HepG2 (cell line): ENCODE measurements at regions not wholly inside any gene's neighbourhood (a gene's known extent, or its start where the extent isn't known, plus 50 kb on each side); places are given as distances from the start of the nearest gene placed in this dataset.

ENCODE experiments used
- ATAC-seq: fragments of 200-7000 bp; cut with Tn5 transposase; 3 replicates; pipeline ENCODE4 v1.9.1; 2020; ENCODE audit warnings: mild to moderate bottlenecking, moderate library complexity
- BruUV-seq: library from RNA; stranded (reverse); fragments of 400-500 nt; replicated peaks from 2 replicates; lab custom pipeline; 2021; lab: Mats Ljungman, UMichigan
- CTCF ChIA-PET: fragments of 300-600 bp; formaldehyde crosslinking; extraction: SDS; loops from one replicate; lab custom pipeline; 2021; ENCODE audit warnings: low total read pairs, inconsistent platforms, low intra/inter-chr PET ratio; lab: Yijun Ruan, JAX
- POLR2A ChIA-PET: fragments of 350-600 bp; sonication (Branson Sonifier 250); formaldehyde crosslinking; loops from one replicate; lab custom pipeline; 2020; ENCODE audit warnings: antibody characterized with exemption, inconsistent platforms; lab: Yijun Ruan, JAX
- DNase-seq: peaks from one replicate; pipeline ENCODE4 v3.0.0-alpha.2; 2015; ENCODE audit warnings: low spot score
- FAIRE-seq: peaks from 3 replicates; lab custom pipeline; 2011; peaks lifted over from hg19 to GRCh38; lab: Jason Lieb, UNC
- H2AFZ ChIP-seq: one replicate; pipeline ENCODE4 v1.6.1; 2011; ENCODE audit warnings: low read length, inconsistent platforms
- H3K27ac ChIP-seq: fragments of 300-600 bp; 3 replicates; pipeline ENCODE4 v1.8.0; 2011; ENCODE audit warnings: mixed run types, mild to moderate bottlenecking, mixed read lengths, low read length, inconsistent platforms; ENCODE audit not compliant: insufficient read depth; ENCODE audit errors: extremely low read length
- H3K27me3 ChIP-seq, 2 experiments: fragments of 200-600 bp in 1 of 2; 2 replicates in 1 of 2; 3 replicates in 1 of 2; pipeline versions ENCODE4 v1.6.0 to v1.8.0; 2011; ENCODE audit warnings: low read length in 2 of 2, mild to moderate bottlenecking in 2 of 2, moderate library complexity in 2 of 2, inconsistent platforms in 1 of 2; ENCODE audit not compliant: insufficient read depth in 2 of 2, control insufficient read depth in 1 of 2
- H3K36me3 ChIP-seq, 2 experiments: fragments of 200-600 bp in 1 of 2; replicated peaks in 1 of 2; 2 replicates in 1 of 2; 3 replicates in 1 of 2; pipeline versions ENCODE4 v1.5.1 to v1.8.0; 2011; ENCODE audit warnings: low read length in 2 of 2, inconsistent platforms in 1 of 2; ENCODE audit not compliant: insufficient read depth in 2 of 2, control insufficient read depth in 1 of 2
- H3K4me1 ChIP-seq: 2 replicates; pipeline ENCODE4 v1.5.1; 2012; ENCODE audit warnings: low read length, inconsistent platforms; ENCODE audit not compliant: insufficient read depth
- H3K4me2 ChIP-seq: 2 replicates; pipeline ENCODE4 v1.6.0; 2011; ENCODE audit warnings: low read depth, low read length, inconsistent platforms
- H3K4me3 ChIP-seq, 3 experiments: fragments of 200-600 bp in 1 of 3; sonication (generic), shearing (Covaris generic) in 1 of 3; replicated peaks in 1 of 3; 2 replicates each; pipeline ENCODE4 v1.5.1; 2011 to 2016; ENCODE audit warnings: low read length in 3 of 3, inconsistent platforms in 2 of 3, low read depth in 2 of 3, mild to moderate bottlenecking in 2 of 3, control low read depth in 1 of 3, mixed read lengths in 1 of 3; ENCODE audit not compliant: insufficient read depth in 1 of 3
- H3K79me2 ChIP-seq: one replicate; pipeline ENCODE4 v1.6.1; 2011; ENCODE audit warnings: low read length, inconsistent platforms; ENCODE audit not compliant: insufficient read depth
- H3K9ac ChIP-seq: 2 replicates; pipeline ENCODE4 v1.6.0; 2011; ENCODE audit warnings: mild to moderate bottlenecking, low read depth, low read length, inconsistent platforms; ENCODE audit not compliant: insufficient read depth
- H3K9me3 ChIP-seq: 2 replicates; pipeline ENCODE4 v1.5.1; 2012; ENCODE audit warnings: mild to moderate bottlenecking, low read length
- H4K20me1 ChIP-seq: 2 replicates; pipeline ENCODE4 v1.6.0; 2011; ENCODE audit warnings: inconsistent platforms, mild to moderate bottlenecking, low read length, moderate library complexity; ENCODE audit not compliant: insufficient read depth
- HOXA5 ChIP-seq: sonication (generic); formaldehyde crosslinking; IDR thresholded peaks from 2 replicates; pipeline ENCODE4 v1.4.0; 2020; ENCODE audit warnings: missing genetic modification reagents
- KDM1A ChIP-seq: IDR thresholded peaks from 2 replicates; pipeline ENCODE4 v1.6.1; 2016; ENCODE audit warnings: missing compliant biosample characterization
- KMT2A ChIP-seq: sonication (generic); formaldehyde crosslinking; IDR thresholded peaks from 2 replicates; pipeline ENCODE4 v1.4.0; 2020; ENCODE audit warnings: missing genetic modification reagents
- MIXL1 ChIP-seq: IDR thresholded peaks from 2 replicates; pipeline ENCODE4 v1.6.1; 2016
- NCOA2 ChIP-seq: sonication (generic); formaldehyde crosslinking; IDR thresholded peaks from 2 replicates; pipeline ENCODE4 v1.8.0; 2022; ENCODE audit warnings: inconsistent platforms
- NFKB2 ChIP-seq: sonication (generic); formaldehyde crosslinking; IDR thresholded peaks from 2 replicates; pipeline ENCODE4 v1.4.0; 2020; ENCODE audit warnings: missing genetic modification reagents, borderline replicate concordance
- NR2C2 ChIP-seq: sonication (generic); formaldehyde crosslinking; IDR thresholded peaks from 2 replicates; pipeline ENCODE4 v1.4.0; 2020; ENCODE audit warnings: missing genetic modification reagents, mild to moderate bottlenecking, moderate library complexity, borderline replicate concordance
- NRL ChIP-seq: sonication (generic); formaldehyde crosslinking; IDR thresholded peaks from 2 replicates; pipeline ENCODE4 v1.5.0; 2020; ENCODE audit warnings: missing genetic modification reagents, mild to moderate bottlenecking, moderate library complexity, borderline replicate concordance
- RAD21 ChIP-seq: fragments of 450-650 bp; formaldehyde crosslinking; IDR thresholded peaks from 2 replicates; pipeline ENCODE4 v1.5.0; 2020; ENCODE audit warnings: mild to moderate bottlenecking
- RNF2 ChIP-seq: fragments of 450-650 bp; conservative IDR thresholded peaks from 2 replicates; pipeline ENCODE4 v1.6.1; 2016; ENCODE audit warnings: low read depth
- SKI ChIP-seq: fragments of 450-650 bp; IDR thresholded peaks from one replicate; pipeline ENCODE4 v1.6.1; 2018; ENCODE audit warnings: mild to moderate bottlenecking; ENCODE audit not compliant: partially characterized antibody
- TCF12 ChIP-seq, 2 experiments: fragments of 450-650 bp in 1 of 2; sonication (generic) in 1 of 2; formaldehyde crosslinking in 1 of 2; IDR thresholded peaks; 2 replicates each; pipeline versions ENCODE4 v1.6.1 to v1.8.0; 2017 to 2022; ENCODE audit warnings: antibody characterized with exemption in 1 of 2, mild to moderate bottlenecking in 1 of 2, missing genetic modification reagents in 1 of 2, moderate library complexity in 1 of 2
- ZNF317 ChIP-seq: sonication (generic); formaldehyde crosslinking; IDR thresholded peaks from 2 replicates; pipeline ENCODE4 v1.5.0; 2020; ENCODE audit warnings: mild to moderate bottlenecking, missing genetic modification reagents
- ZNF549 ChIP-seq: sonication (generic); formaldehyde crosslinking; IDR thresholded peaks from 2 replicates; pipeline ENCODE4 v1.5.0; 2020; ENCODE audit warnings: missing genetic modification reagents
- ZNF713 ChIP-seq: sonication (generic); formaldehyde crosslinking; IDR thresholded peaks from 2 replicates; pipeline ENCODE4 v1.4.0; 2020; ENCODE audit warnings: mild to moderate bottlenecking, missing genetic modification reagents
- ZNF747 ChIP-seq: sonication (generic); formaldehyde crosslinking; IDR thresholded peaks from 2 replicates; pipeline ENCODE4 v1.8.1; 2023; ENCODE audit warnings: missing genetic modification reagents, mild to moderate bottlenecking, borderline replicate concordance
- ZNF749 ChIP-seq: sonication (generic); formaldehyde crosslinking; IDR thresholded peaks from 2 replicates; pipeline ENCODE4 v1.8.0; 2022; ENCODE audit warnings: mild to moderate bottlenecking, missing genetic modification reagents, moderate library complexity, borderline replicate concordance
- ZNF773 ChIP-seq: sonication (generic); formaldehyde crosslinking; IDR thresholded peaks from 2 replicates; pipeline ENCODE4 v1.4.0; 2020; ENCODE audit warnings: missing genetic modification reagents, borderline replicate concordance
- WGBS: methylation state at CpG from one replicate; pipeline ENCODE4 v1.1.6; 2017; ENCODE audit warnings: low lambda C conversion rate; 5-methylcytosine and 5-hydroxymethylcytosine counted together
- in situ Hi-C: cut with HindIII; loops from 2 replicates; pipeline ENCODE4 v1.10.0; 2017; ENCODE audit warnings: low pct_unique_long_range_greater_than_20kb; ENCODE audit not compliant: extremely low pct_ligation_motif_present
- intact Hi-C: fragments of 100-400 bp; cut with micrococcal nuclease; formaldehyde crosslinking; loops from one replicate; pipeline ENCODE4 v1.10.0; 2022; ENCODE audit not compliant: unreplicated experiment
- TF ChIP-seq, protein P1 (sequence below): sonication (generic); formaldehyde crosslinking; conservative IDR thresholded peaks from 2 replicates; pipeline ENCODE4 v1.4.0; 2020; ENCODE audit warnings: missing genetic modification reagents
- TF ChIP-seq, protein P2 (sequence below): sonication (generic); formaldehyde crosslinking; IDR thresholded peaks from 2 replicates; pipeline ENCODE4 v1.5.0; 2020; ENCODE audit warnings: missing genetic modification reagents, mild to moderate bottlenecking, borderline replicate concordance
- TF ChIP-seq, protein P3 (sequence below): sonication (generic); formaldehyde crosslinking; IDR thresholded peaks from 2 replicates; pipeline ENCODE4 v1.4.0; 2020; ENCODE audit warnings: missing genetic modification reagents, mild to moderate bottlenecking, borderline replicate concordance

DNA sequence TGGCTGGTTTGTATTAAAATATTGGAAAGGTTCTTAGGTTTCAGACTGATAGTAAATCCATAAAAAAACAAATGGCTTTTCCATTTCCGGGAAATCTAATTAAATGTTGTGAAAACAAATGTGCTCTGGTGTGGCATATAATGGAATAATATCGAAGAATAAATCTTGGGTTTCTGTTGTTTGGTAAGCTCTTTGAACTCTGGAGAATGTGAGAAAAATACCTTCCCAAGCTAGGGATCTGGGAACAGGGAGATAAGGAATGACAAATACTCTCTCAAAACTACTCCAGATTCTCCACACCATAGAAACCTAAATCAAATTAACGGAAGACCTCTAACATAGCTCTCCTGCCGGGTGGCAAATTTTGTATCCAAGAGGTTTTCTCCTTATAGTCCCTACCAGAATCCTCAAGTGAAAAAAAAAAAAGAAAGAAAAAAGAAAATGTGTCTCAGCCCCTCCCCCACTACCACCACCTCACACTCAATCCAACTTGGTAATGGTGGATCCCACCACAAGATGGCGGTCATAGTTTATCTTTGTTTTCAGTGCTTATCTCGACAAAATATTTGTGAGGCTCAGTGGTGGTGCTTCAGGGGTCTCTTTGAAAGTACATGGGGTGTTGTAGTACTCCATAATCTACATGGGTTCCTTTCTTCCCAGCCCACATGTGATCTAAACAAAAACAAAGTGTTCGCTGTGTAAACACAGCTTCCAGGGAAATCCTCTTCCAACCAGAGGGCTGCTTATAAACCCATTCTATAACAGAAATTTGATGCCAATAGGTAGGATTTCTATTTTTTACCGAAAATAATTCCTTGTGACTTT is 54.5 kb upstream of the FST start:
- ChIA-PET CTCF (interaction anchor here (1.1 to 1.7 kb wide), 4 partner anchors 446 to 803 kb away, joined by 3 to 9 read pairs (median 4); no protein-coding TSS in a partner anchor), POLR2A (interaction anchor here (1.8 kb wide), 1 partner anchor 52 kb away, joined by 11 read pairs; no protein-coding TSS in a partner anchor)
- in situ Hi-C loops: loop anchor here (5.0 to 25.0 kb wide), 2 partner anchors 636 to 791 kb away; no protein-coding TSS in a partner anchor
- Histone ChIP-seq H3K4me3 (peak overlapping the region in 1 of 3 experiments; percentile 9; a peak in 1 of 6 replicates), H3K9ac (no peak overlapping the region), H3K79me2 (no peaks in the 10 kb centered on the region), H3K27me3 (no peaks in the 10 kb centered on the region), H3K9me3 (no peaks in the 10 kb centered on the region), H3K27ac (no peak overlapping the region), H3K36me3 (no peaks in the 10 kb centered on the region), H2AFZ (no peak overlapping the region), H3K4me1 (peaks cover 33% of the 10 kb centered on the region), H4K20me1 (no peaks in the 10 kb centered on the region), H3K4me2 (peak overlapping the region; percentile 45)
- intact Hi-C loops: loop anchor here (1.0 to 5.0 kb wide), 8 partner anchors 53 to 803 kb away; partner anchors contain the start of gene NDUFS4
- ATAC-seq (peak; percentile 89), FAIRE-seq (peak; percentile 77), DNase-seq (peak; percentile 67)
- 28% methylated on average over 8 of the region's 8 CpGs for WGBS
- BruUV-seq: no TSS peak
- TF ChIP-seq HOXA5 (CRISPR knock-in tag) (no peak), ZNF549 (CRISPR knock-in tag) (no peak), ZNF317 (CRISPR knock-in tag) (no peak), ZNF773 (no peak), KDM1A (CRISPR knock-in tag) (no peak), NCOA2 (CRISPR knock-in tag) (no peak), TCF12 (IDR thresholded peaks at IDR 0.05) (no peak), TCF12 (CRISPR knock-in tag; IDR thresholded peaks at IDR 0.05) (no peak), NR2C2 (CRISPR knock-in tag) (no peak), SKI (no peak), RAD21 (peak; percentile 68; the same call in 1 of the 2 replicates), ZNF713 (no peak), RNF2 (no peak), NFKB2 (CRISPR knock-in tag) (no peak), ZNF749 (CRISPR knock-in tag) (no peak), KMT2A (no peak), NRL (CRISPR knock-in tag) (no peak), MIXL1 (CRISPR knock-in tag) (0 out of 2 replicates have a peak, but pooled peaks have one; percentile 47), ZNF747 (CRISPR knock-in tag) (no peak)
- TF ChIP-seq, protein P1, sequence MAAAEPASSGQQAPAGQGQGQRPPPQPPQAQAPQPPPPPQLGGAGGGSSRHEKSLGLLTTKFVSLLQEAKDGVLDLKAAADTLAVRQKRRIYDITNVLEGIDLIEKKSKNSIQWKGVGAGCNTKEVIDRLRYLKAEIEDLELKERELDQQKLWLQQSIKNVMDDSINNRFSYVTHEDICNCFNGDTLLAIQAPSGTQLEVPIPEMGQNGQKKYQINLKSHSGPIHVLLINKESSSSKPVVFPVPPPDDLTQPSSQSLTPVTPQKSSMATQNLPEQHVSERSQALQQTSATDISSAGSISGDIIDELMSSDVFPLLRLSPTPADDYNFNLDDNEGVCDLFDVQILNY: no peak
- TF ChIP-seq, protein P2, sequence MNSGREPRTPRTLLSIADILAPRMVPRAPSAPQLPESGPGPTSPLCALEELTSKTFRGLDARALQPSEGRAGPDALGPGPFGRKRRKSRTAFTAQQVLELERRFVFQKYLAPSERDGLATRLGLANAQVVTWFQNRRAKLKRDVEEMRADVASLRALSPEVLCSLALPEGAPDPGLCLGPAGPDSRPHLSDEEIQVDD (CRISPR knock-in tag): no peak
- TF ChIP-seq, protein P3, sequence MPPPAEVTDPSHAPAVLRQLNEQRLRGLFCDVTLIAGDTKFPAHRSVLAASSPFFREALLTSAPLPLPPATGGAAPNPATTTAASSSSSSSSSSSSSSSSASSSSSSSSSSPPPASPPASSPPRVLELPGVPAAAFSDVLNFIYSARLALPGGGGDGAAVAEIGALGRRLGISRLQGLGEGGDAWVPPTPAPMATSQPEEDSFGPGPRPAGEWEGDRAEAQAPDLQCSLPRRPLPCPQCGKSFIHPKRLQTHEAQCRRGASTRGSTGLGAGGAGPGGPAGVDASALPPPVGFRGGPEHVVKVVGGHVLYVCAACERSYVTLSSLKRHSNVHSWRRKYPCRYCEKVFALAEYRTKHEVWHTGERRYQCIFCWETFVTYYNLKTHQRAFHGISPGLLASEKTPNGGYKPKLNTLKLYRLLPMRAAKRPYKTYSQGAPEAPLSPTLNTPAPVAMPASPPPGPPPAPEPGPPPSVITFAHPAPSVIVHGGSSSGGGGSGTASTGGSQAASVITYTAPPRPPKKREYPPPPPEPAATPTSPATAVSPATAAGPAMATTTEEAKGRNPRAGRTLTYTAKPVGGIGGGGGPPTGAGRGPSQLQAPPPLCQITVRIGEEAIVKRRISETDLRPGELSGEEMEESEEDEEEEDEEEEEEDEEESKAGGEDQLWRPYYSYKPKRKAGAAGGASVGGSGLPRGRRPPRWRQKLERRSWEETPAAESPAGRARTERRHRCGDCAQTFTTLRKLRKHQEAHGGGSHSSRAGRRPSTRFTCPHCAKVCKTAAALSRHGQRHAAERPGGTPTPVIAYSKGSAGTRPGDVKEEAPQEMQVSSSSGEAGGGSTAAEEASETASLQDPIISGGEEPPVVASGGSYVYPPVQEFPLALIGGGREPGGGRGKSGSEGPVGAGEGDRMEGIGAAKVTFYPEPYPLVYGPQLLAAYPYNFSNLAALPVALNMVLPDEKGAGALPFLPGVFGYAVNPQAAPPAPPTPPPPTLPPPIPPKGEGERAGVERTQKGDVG: no peak
